Activated T-helper 17 cell treated with anti-CD3 and anti-CD28 coated beads, Interleukin-2, amount 50 U/mL, for 72 hours (primary cell): ENCODE measurements at regions not wholly inside any gene's neighbourhood (a gene's known extent, or its start where the extent isn't known, plus 50 kb on each side); places are given as distances from the start of the nearest gene placed in this dataset.

Experiments
- ATAC-seq: fragments of 150-1000 bp; cut with Tn5 transposase; replicated peaks from 2 replicates; pipeline ENCODE4 v1.10.0; 2021; ENCODE audit warnings: mild to moderate bottlenecking, moderate library complexity
- H3K27ac Mint-ChIP-seq: one replicate; pipeline ENCODE4 v1.8.0; 2022; ENCODE audit warnings: mixed read lengths
- H3K27me3 Mint-ChIP-seq: one replicate; pipeline ENCODE4 v1.8.0; 2022; ENCODE audit warnings: mixed read lengths
- H3K36me3 Mint-ChIP-seq: one replicate; pipeline ENCODE4 v1.8.0; 2022; ENCODE audit warnings: low read depth, mild to moderate bottlenecking, mixed read lengths
- H3K4me1 Mint-ChIP-seq: one replicate; pipeline ENCODE4 v1.8.0; 2022; ENCODE audit warnings: mixed read lengths
- H3K4me3 Mint-ChIP-seq: one replicate; pipeline ENCODE4 v1.8.0; 2022; ENCODE audit warnings: mild to moderate bottlenecking, mixed read lengths
- H3K9me3 Mint-ChIP-seq: one replicate; pipeline ENCODE4 v1.8.0; 2022; ENCODE audit warnings: mixed read lengths

GRCh38 chr14:71741241-71741640 lies 191.0 kb upstream of the RGS6 start:
- Mint-ChIP-seq H3K27ac (no peak overlapping the region), H3K4me3 (no peak overlapping the region), H3K27me3 (no peaks in the 10 kb centered on the region), H3K36me3 (peaks cover 41% of the 10 kb centered on the region), H3K4me1 (no peaks in the 10 kb centered on the region), H3K9me3 (no peaks in the 10 kb centered on the region)
- no peak for ATAC-seq

DNA sequence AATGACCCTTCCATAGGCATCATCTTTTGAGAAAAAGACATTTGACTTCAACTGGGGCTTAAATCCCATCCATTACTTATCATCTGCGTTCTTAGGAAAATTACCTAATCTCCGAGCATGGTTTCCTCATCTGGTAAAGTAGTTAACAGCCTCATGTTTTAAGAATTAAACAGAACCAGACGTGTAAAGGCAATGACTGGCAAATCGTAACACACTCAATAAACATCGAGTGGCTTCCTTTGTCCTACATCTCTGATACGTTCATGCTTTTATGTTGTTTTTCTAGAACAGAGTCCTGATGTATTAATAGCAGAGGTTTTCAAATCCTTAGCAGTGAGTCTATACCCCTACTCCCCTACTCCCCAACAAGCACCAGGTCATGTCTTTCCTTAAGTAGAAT lies 189.7 kb upstream of the RGS6 start:
- no peak overlapping the region for H3K4me3 Mint-ChIP-seq
- no peak for ATAC-seq
- H3K36me3 Mint-ChIP-seq, result peaks cover 29% of the 10 kb centered on the region
- H3K4me1 Mint-ChIP-seq, result no peaks in the 10 kb centered on the region
- no peaks in the 10 kb centered on the region for H3K9me3 Mint-ChIP-seq
- no peaks in the 10 kb centered on the region for H3K27me3 Mint-ChIP-seq
- no peak overlapping the region for H3K27ac Mint-ChIP-seq

- Mint-ChIP-seq H3K36me3 (peaks cover 7% of the 10 kb centered on the region), H3K9me3 (peaks cover 7% of the 10 kb centered on the region), H3K4me1 (no peaks in the 10 kb centered on the region), H3K4me3 (no peak overlapping the region), H3K27me3 (no peaks in the 10 kb centered on the region), H3K27ac (no peak overlapping the region)
- ATAC-seq, result no peak
Measured at GRCh38 chr14:71745072-71745471, 187.2 kb upstream of the RGS6 start.

GRCh38 chr14:71748196-71748595 lies 184.0 kb upstream of the RGS6 start:
- Mint-ChIP-seq H3K27ac (no peak overlapping the region), H3K9me3 (peaks cover 7% of the 10 kb centered on the region), H3K4me3 (no peak overlapping the region), H3K4me1 (no peaks in the 10 kb centered on the region), H3K36me3 (no peaks in the 10 kb centered on the region), H3K27me3 (no peaks in the 10 kb centered on the region)
- no peak for ATAC-seq

DNA sequence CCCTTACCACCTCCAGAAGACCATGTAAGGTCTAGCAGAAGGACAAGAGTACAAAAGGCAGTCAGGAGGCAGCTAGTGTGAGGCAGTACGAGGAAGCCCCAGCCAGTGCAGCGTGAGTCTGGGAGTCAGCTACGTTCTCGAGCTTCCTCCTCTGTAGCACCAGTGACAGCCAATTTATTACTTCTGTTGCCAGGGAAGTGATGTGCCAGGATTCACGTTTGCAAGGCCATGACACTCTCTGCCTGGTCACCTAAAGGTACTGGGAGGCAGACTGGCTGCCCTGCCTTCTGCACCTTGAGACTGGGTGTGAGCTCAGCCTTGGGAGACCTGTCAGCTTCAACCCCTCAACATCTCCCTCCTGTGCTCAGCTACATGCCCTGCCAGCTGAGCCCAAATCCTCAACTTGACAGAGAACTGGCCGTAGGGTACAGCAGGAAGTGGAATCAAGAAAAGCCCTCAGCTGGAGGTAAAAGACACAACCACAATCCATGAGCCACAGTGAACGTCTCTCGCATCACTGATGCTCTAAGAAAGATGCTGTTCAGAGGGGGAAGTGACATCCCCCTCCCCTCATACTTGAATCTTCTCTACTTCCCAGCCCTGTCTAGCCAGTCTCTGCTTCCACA lies 182.5 kb upstream of the RGS6 start:
- no peaks in the 10 kb centered on the region for H3K4me1 Mint-ChIP-seq
- H3K27ac Mint-ChIP-seq, result no peak overlapping the region
- H3K27me3 Mint-ChIP-seq, result no peaks in the 10 kb centered on the region
- no peaks in the 10 kb centered on the region for H3K36me3 Mint-ChIP-seq
- H3K9me3 Mint-ChIP-seq, result peaks cover 7% of the 10 kb centered on the region
- H3K4me3 Mint-ChIP-seq, result no peak overlapping the region
- no peak for ATAC-seq

GRCh38 chr14:71751264-71751663 lies 181.0 kb upstream of the RGS6 start:
- no peak overlapping the region for H3K27ac Mint-ChIP-seq
- no peaks in the 10 kb centered on the region for H3K27me3 Mint-ChIP-seq
- no peaks in the 10 kb centered on the region for H3K36me3 Mint-ChIP-seq
- H3K4me3 Mint-ChIP-seq, result no peak overlapping the region
- peak; percentile 62 for ATAC-seq
- peaks cover 7% of the 10 kb centered on the region for H3K9me3 Mint-ChIP-seq
- no peaks in the 10 kb centered on the region for H3K4me1 Mint-ChIP-seq

- no peaks in the 10 kb centered on the region for H3K27me3 Mint-ChIP-seq
- H3K36me3 Mint-ChIP-seq, result no peaks in the 10 kb centered on the region
- H3K4me1 Mint-ChIP-seq, result no peaks in the 10 kb centered on the region
- no peak overlapping the region for H3K27ac Mint-ChIP-seq
- ATAC-seq, result no peak
- peaks cover 7% of the 10 kb centered on the region for H3K9me3 Mint-ChIP-seq
- H3K4me3 Mint-ChIP-seq, result no peak overlapping the region
Measured at GRCh38 chr14:71752111-71752738, 180.0 kb upstream of the RGS6 start.

- Mint-ChIP-seq H3K4me3 (no peak overlapping the region), H3K4me1 (no peaks in the 10 kb centered on the region), H3K27ac (no peak overlapping the region), H3K27me3 (no peaks in the 10 kb centered on the region), H3K9me3 (peaks cover 4% of the 10 kb centered on the region), H3K36me3 (no peaks in the 10 kb centered on the region)
- ATAC-seq, result peak; percentile 51
Measured at GRCh38 chr14:71753126-71753830, 179.0 kb upstream of the RGS6 start.

DNA sequence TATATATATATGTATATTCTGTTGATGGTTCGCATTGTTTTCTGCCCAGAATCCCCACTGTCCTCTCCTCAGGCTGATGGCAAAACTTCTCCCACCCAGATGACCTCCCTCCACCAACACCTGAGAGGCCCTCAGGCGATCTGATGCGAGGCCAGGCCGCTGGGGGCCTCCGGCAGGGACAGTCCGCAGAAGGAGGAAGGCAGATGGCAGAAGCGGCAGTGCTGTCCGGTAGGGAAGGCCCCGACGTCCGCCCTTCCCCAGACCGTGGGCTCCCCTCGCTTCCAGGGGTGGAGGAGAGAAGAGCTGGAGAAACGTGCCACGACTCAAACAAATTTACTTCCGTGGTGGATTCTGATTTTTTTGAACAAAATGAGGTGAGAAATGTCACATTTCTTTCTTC lies 178.3 kb upstream of the RGS6 start:
- no peak for ATAC-seq
- Mint-ChIP-seq H3K9me3 (peaks cover 2% of the 10 kb centered on the region), H3K36me3 (no peaks in the 10 kb centered on the region)

DNA sequence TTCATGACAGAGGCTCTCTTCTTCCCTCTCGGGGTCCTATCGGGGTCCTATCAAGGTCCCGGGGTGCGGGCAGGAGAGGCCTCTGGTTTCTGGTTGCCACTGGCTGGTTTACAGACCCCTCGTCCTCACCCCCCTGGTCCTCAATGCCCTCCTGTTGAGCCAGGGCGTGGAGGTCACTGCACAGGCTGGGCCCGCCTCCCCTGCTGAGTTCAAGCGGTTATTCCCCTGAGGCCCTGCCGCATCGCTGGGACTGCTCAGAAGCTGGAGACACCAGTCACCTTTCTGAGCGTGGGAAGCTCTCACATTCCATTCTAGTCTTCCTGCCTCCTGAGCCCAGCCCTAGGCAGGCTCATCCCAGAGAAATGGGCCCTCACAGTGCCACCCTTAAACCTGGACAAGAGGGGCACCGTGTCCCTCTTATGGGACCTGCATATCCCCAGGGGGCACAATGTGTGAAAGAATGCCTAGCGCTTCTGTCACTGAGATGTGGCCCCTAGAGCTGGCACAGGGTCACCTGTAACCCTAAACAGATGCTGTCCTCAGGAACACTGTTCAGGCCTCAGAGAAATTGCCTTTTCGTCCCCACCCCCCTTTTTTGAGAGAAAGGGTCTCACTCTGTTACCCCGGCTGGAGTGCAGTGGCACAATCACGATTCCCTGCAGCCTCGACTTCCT lies 177.7 kb upstream of the RGS6 start:
- Mint-ChIP-seq H3K4me1 (no peaks in the 10 kb centered on the region), H3K9me3 (no peaks in the 10 kb centered on the region), H3K36me3 (no peaks in the 10 kb centered on the region), H3K27ac (no peak overlapping the region), H3K4me3 (no peak overlapping the region), H3K27me3 (no peaks in the 10 kb centered on the region)
- no peak for ATAC-seq

More for the DNA sequence above, 178.3 kb upstream of the RGS6 start:
- H3K4me1 Mint-ChIP-seq, result no peaks in the 10 kb centered on the region
- H3K27ac Mint-ChIP-seq, result no peak overlapping the region
- H3K4me3 Mint-ChIP-seq, result no peak overlapping the region
- no peaks in the 10 kb centered on the region for H3K27me3 Mint-ChIP-seq

- no peak overlapping the region for H3K27ac Mint-ChIP-seq
- H3K4me1 Mint-ChIP-seq, result no peaks in the 10 kb centered on the region
- H3K4me3 Mint-ChIP-seq, result no peak overlapping the region
- no peak for ATAC-seq
- H3K27me3 Mint-ChIP-seq, result peaks cover 12% of the 10 kb centered on the region
- H3K36me3 Mint-ChIP-seq, result no peaks in the 10 kb centered on the region
- H3K9me3 Mint-ChIP-seq, result no peaks in the 10 kb centered on the region
Measured at GRCh38 chr14:71758229-71758951, 173.8 kb upstream of the RGS6 start.

- no peak for ATAC-seq
- Mint-ChIP-seq H3K27ac (no peak overlapping the region), H3K36me3 (no peaks in the 10 kb centered on the region), H3K4me1 (no peaks in the 10 kb centered on the region), H3K4me3 (no peak overlapping the region), H3K9me3 (no peaks in the 10 kb centered on the region), H3K27me3 (peaks cover 21% of the 10 kb centered on the region)
Measured at GRCh38 chr14:71762575-71762974, 169.7 kb upstream of the RGS6 start.

DNA sequence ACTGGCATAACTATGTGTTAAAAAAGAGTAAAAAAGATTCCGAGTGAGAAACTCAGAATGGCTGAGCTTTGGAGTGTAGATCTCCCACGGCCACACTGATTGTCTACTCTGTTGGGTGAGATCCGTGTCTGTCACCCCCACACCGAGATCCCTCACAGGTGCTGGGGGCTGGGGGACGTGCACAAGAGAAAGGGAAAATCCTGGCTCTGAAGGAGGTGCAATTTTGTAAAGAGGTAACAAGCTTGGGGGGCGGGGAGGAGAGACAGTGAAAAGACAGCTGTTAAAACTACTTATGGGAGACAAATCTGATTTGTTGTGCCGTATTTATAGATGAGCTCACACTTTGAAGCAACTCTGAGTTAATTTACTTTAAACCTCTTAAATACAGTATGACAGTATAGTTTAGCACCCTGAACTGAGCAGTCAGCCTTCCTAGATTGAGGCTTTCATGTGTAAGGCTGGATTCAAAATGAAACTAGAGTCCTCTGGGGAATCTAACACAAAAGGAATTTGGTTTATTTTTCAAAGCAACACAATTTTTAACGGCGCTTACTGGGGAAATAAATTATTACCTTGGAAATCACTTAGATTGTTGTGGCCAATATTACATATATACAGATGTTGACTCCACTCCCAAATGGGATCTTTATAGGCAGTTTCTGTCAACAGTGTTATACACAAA lies 167.4 kb upstream of the RGS6 start:
- Mint-ChIP-seq H3K9me3 (no peaks in the 10 kb centered on the region), H3K4me3 (no peak overlapping the region), H3K27me3 (peaks cover 18% of the 10 kb centered on the region), H3K36me3 (no peaks in the 10 kb centered on the region), H3K4me1 (no peaks in the 10 kb centered on the region), H3K27ac (no peak overlapping the region)
- ATAC-seq, result no peak

GRCh38 chr14:71765505-71765904 lies 166.7 kb upstream of the RGS6 start:
- H3K9me3 Mint-ChIP-seq, result no peaks in the 10 kb centered on the region
- H3K4me1 Mint-ChIP-seq, result no peaks in the 10 kb centered on the region
- H3K36me3 Mint-ChIP-seq, result no peaks in the 10 kb centered on the region
- peaks cover 18% of the 10 kb centered on the region for H3K27me3 Mint-ChIP-seq
- no peak for ATAC-seq
- no peak overlapping the region for H3K27ac Mint-ChIP-seq
- H3K4me3 Mint-ChIP-seq, result no peak overlapping the region
